HG03342 (cell line): ENCODE measurements at regions not wholly inside any gene's neighbourhood (a gene's known extent, or its start where the extent isn't known, plus 50 kb on each side); places are given as distances from the start of the nearest gene placed in this dataset.

Experiments
- ATAC-seq: cut with Tn5 transposase; IDR thresholded peaks from one replicate; pipeline ENCODE4 v1.9.1; 2021; ENCODE audit warnings: mild to moderate bottlenecking, moderate library complexity; ENCODE audit not compliant: unreplicated experiment

DNA sequence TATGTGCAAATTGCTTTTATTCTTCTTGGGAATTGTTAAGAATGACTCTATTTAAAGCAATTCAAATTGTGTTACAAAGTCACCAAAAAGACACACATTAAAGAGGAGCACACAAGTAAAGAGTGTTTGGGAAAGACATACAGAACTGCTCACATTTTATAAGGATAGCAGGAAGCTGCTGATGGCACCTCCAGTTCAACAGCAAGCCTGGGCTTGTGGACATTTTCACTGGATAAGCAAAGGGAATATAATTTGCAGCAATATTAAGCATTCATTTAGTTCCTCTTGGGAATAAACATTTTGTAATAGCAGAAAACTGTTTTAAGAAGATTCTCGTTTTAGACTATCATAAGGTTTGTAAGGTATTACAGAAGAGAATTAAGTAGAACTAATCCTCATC lies 1271.9 kb downstream of the ZPLD1 start:
- ATAC-seq, result no peak

DNA sequence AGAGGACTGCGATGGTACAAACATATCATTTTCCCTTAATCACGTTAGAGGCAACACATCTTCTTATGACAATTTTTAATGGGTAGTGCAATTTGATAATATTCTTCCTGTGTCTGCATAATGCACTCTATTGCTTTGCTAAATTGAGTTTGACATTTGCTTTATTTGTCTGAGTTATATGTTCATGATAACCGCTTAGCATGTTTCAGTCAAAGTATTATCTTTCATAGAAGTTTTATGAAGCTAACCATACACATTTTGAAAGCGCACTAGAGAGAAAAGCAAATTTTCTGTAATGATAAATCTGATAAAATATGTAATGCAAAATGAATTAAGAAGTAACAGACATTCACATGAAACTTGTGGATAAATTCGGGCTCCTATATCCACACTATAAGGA lies 1276.9 kb downstream of the ZPLD1 start:
- no peak for ATAC-seq

DNA sequence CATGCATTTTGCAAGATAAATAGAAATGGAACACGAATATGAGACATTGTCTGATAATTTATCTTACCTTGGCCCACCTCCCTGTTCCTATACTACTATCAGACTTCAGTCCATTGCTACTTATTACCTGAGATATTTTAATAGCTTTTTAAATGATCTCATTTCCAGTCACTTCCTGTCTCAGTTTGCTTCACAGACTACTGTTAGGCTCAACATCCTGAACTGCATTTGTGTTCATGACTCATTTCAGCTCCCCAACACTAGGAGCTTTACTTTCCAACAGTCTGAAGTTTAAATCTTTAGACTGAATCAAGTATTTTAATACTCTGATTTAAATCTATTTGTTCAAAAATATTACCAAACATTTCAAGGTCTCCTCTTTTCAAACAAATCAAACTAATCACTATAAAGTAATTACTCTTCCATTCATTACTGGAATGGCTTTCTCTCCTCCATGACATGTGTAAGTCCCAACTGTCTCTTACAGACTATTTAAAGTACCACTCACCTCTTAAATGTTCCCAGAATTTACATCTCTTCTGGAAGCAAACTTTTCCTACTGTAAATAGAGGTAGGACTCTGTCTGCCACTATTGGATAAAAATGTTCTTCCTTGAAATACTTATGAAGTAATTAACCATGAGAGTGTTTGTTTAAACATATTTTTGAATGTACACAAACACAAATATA lies 1277.6 kb downstream of the ZPLD1 start:
- no peak for ATAC-seq

DNA sequence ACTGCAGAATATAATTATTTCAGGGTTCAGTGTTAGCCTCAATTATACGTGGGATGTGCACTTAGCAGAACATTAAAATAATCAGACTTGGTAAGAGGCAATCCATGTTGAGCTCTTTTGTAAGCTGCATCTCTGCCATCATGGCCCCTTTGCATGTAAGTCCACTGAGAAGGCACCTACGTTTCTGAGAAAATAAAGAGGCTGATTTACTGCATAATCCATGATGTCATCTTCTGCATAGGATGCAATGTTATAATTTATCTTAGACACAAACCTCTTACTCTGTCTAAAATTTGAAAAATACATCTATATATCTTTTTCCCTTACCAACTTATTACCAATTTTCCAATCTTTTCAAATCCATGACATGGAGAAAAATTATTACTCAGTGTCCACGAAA lies 1294.7 kb downstream of the ZPLD1 start:
- ATAC-seq, result no peak

DNA sequence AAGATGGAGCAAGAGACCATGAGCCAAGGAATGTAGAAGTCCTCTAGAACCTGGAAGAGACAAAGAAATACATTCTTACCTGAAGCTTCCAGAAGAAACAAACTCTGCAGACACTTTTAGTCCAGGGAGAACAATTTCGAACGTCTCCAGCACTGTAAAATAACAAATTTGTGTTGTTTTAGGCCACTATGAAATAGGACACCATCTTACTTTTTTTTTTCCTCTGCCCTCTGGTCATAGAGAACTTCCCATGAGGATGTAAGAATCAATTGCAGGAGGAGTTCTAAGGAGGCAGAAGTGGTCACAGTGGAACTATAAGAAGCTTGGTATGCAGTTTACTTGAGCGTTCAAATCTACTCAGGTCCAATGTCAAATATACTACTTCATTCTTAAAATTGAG lies 1295.9 kb downstream of the ZPLD1 start:
- ATAC-seq, result no peak

DNA sequence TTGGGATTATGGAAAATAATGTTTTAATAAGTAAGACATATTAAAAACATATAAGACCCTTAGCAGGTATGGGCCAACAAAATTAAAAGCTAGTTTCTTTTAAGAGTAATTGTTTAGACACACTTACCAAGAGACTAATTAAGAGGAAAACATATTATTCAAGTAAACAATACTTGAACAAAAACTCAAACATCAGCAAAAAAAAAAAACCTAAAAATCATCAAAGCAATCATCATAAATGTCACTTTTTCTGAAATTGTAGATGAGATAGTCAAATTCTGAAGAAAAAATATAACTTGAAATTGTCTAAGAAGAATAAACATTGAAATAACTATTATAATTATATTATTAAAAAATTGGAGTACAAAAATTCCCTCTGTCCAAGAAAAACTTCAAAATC lies 1318.2 kb downstream of the ZPLD1 start:
- no peak for ATAC-seq

DNA sequence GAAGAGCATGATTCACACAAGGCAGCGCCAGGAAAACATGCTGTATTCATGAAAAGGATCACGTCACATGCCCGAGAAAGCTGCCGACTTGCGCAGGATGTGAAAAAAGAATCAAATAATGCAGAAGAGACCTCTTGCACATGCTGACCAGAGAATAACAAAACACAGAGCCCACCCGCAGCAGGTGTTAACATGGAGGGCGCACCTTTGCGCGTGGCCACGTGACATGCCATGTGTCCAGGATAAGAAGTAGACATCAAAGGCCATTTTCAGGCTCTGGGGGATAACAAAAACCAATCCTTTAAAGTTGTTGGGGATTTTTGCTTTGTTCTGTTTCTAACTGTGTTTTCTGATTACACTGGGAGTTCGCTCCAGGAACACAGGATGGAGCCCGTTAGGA lies 1332.8 kb downstream of the ZPLD1 start:
- no peak for ATAC-seq

DNA sequence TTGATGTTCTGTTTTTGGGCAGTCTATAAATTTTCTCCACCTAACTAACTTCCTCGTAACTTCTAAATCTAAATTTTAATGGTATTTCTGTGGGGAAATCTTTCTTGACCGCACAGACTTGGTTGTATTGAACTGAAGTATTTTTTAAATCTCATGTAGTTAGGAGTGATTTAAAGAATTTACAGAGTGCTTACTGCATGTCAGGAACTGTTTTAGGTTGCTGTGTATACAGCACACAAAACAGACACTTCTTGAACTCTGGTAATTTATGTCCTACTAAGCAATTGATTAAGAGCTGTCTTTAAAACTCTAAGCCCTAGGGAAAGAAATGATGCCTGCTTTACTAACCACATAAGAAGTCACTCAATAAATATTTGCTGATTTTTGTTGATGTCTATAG lies 1350.2 kb downstream of the ZPLD1 start:
- ATAC-seq, result no peak

DNA sequence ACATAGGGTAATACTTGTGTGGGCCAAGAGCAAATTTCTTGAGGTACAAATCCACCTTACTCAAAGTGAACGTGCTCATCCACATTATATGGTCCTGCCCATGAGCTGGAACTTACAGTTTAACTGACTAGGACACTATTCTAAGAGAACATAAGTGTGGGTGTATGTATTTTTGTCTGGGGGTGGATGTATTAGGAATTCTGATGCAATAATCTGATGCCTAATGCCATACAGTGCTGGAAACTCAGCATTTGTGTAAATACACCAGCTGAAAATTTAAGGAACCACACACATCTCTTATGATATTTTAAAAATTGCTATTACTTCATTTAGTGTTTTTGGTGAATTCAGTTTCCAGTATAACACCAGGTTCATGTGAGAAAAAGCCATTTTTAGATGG lies 1350.7 kb downstream of the ZPLD1 start:
- ATAC-seq, result no peak

DNA sequence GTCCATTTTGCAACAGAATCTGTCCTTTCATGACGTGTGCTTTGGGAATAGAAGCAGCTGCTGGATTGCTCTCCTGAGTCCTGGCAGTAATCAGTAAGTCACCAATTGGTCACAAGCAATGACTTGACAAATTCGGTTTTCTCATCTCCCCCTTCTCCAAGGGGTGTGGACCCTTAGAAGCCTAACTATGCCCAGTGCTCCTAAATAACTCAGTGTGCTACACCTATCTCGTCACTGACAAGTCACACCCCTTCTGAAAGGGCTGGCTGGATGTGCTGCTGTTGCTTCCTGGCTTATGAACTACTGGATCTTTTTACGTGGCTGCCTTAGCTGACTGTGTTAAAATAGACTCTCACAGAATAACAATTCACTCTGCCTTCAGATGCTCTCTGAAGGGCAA lies 1351.5 kb downstream of the ZPLD1 start:
- ATAC-seq, result no peak

DNA sequence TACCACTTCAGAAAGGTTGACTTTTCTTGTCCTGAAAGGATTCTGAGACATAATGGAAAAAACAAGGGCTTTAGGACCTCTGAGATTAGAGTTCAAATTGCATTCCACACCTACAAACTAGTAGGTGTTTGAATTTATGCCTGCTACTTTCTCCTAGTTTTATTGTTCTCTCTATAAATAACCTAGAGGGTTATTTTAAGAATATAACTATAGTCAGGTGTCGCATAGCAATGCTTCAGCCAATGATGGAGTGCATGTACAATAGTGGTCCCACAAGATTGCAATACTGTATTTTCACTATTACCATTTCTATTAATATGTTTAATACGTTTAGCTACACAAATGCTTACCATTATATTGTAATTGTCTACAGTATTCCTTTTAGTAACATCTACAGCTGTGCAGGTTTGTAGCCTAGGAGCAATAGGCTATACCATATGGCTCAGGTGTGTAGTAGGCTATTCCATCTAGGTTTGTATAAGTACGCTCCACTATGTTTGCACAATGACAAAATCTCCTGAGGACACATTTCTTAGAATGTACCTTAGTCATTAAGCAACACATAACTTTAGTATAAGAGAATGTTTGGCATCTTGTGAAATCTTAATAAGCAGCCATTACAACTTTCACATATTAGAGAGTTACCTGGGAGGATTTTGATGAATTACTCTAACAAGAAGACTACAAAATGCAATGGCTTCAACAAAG lies 1352.5 kb downstream of the ZPLD1 start:
- ATAC-seq, result no peak

DNA sequence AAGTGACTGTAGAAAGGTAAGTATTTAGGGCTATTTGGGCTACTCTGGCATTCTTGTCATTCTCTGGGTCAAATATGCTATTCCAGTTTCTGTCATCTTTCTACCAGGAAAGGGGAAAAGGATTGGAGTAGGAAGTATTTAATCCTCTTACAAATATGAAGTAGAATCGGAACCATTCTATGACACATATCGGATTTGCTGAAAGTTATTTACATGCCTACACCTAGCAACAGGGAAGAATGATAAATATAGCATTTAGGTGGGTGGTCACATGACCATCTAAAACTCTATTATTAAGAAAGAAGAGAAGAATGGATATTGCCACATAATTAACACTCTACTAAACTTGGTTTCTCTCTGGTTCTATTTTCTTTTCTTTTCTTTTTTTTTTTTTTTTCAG lies 1353.1 kb downstream of the ZPLD1 start:
- ATAC-seq, result no peak

DNA sequence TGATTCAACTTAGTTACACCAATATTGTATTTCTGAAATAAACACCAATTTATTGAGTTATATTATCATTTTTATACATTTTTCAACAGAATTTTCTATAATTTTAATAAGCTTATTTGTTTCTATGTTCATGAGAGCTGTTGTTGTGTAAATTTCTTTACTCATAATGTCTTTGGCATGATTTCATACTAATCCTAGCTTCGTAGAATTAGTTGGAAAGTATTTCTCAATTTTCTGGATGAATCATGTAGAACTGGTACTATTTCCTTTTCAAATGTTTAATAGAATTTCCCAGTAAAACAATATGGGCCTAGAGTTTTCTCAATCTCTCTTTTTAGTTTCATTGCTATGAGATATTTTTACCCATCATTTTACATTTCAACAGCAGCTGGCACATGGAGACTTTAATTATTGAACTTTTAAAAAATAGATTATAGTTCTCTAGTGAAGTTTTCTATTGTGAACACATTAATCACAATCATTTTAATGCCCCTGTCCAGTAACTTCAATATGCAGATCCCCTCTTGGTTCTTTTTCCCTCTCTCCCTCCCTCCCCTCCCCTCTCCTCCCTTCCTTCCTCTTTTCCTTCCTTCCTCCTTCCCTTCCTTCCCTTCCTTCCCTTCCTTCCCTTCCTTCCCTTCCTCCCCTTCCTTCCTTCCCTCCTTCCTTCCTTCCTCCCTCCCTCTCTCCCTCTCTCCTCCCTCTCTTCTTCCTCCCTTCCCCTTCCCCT lies 1357.1 kb downstream of the ZPLD1 start:
- ATAC-seq, result no peak

DNA sequence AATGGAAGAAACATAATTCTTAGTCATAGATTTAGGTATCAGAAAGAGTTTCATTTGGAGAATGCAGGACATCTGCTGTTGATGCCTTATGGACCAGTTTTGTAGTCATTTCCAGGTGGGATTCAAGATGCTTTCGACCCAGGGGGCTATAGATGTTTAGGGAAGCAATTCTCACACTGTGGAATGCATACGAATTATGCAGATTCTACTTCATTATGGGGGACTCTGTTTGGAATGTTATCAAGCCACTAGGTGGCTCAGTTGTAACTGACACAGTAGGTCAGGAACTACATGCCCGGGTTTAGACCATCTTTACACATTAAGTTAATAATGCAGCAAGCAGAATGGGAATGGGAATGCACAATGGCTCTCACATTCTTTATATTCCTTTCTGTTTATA lies 1359.8 kb downstream of the ZPLD1 start:
- no peak for ATAC-seq

DNA sequence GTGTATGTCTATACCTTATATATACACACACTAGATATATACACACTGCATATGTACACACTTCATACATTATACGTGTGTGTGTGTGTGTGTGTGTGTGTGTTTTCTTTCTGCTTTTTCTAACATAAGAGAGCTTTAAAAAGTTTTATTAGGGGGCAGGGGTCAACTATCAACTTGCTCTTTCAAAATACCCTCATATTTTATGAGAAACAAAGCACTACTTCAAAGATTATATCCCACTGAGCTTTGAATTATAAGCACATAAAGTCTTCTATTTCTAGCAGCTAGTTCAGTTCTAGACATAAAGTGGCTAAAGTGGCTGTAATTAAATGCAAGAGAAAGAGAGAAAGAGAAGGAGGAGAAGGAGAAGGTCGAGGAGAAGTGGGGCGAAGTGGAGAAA lies 1361.3 kb downstream of the ZPLD1 start:
- ATAC-seq, result no peak

DNA sequence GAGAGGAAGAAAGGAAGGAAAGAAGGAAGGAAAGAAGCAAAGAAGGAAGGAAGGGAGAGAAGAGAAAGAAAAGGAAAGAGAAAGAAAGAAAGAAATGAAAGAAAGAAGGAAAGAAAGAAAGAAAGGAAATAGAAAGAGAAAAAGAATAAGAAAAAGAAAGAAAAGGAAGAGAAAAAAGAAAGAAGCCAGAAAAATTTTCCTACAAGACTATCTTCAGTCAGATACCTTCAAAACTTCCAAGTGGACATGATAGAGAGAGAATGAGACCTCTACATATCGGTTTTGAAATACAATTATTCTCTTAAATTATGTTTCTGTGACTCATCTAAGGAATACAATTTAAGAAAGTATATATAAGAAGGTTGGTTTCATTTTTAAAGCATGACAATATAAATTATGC lies 1369.0 kb downstream of the ZPLD1 start:
- no peak for ATAC-seq

DNA sequence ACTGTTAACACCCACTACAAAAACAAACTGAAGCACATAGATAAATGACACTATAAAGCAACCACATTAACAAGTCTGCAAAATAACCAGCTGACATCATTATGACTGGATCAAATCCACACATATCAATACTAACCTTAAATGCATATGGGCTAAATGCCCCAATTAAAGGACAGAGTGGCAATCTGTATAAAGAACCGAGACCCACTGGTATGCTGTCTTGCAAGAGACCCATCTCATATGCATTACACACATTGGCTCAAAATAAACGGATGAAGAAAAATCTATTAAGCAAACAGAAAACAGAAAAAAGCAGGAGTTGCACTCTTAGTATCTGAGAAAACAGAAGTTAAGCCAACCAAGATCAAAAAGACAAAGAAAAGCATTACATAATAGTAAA lies 1375.4 kb downstream of the ZPLD1 start:
- ATAC-seq, result no peak

DNA sequence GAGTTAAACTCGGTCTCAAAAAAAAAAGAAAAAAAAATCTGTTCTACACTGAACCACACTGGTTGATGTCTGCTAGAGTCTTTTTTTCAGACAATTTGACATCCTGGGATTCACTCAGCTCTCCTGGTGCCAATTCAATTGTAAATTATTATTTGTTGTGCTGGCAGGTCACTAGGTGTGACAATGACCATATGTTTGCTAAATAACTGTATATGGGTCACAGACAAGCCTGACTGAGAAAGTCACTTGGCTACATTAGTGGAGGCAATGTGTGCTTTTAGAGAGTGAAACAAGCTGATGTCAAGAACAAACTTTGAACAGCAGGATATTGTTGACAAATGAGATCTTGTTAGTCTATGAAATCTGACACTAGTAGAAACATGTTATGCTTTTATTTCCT lies 1379.1 kb downstream of the ZPLD1 start:
- ATAC-seq, result no peak

DNA sequence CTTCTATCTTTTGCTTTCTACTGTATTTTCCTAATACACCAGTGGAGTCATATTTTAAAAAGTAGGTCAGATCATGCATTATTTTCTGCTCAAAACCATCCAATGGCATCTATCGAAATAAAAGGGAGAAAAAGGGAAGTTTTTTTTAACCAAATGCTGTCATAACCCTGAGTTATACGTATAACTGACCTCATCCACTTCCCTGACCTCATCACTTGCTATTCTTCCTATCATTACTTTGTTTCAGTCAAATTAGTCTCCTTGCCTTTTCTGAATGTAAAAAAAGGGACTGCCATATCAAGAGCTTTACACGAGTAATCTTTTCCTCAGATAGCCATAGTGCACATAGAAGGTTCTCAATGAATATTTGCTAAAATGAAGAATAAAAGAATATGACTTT lies 1383.6 kb downstream of the ZPLD1 start:
- no peak for ATAC-seq

DNA sequence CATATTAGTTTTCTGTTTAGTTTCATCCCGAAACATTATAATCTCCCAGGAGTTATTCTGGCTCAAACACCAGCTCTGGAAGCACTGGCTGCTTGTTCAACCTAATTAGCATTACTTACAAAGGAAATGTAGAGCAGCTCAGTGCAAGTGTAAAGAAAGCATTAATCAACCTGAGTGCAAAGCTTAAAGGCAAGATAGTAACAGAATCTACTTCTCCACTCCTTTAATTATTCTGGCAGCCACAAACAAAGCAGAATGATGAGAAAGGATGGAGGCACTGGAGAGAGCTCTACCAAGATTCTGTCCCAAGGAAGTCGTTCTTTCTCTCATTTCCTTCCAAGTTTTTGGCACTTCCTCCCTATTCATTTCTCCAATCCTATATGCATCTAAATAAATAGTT lies 1384.0 kb downstream of the ZPLD1 start:
- no peak for ATAC-seq

DNA sequence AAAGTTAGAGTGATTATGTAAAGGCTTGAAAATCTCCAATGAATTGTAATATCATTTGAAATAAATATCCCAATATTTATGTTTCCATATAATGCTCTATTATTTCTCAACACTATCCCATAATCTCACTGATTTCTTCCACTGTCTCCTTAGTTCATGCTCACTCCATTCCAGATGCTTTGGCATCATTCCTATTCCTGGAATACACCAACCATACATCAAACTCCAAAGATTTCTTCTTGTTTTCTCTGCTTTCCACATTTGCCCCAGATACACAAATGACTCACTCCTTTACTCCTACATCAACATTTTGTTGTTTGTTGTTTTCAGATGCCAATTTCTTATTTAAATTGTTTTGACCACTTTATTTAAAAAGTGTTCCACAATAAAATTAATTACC lies 1390.8 kb downstream of the ZPLD1 start:
- ATAC-seq, result no peak

DNA sequence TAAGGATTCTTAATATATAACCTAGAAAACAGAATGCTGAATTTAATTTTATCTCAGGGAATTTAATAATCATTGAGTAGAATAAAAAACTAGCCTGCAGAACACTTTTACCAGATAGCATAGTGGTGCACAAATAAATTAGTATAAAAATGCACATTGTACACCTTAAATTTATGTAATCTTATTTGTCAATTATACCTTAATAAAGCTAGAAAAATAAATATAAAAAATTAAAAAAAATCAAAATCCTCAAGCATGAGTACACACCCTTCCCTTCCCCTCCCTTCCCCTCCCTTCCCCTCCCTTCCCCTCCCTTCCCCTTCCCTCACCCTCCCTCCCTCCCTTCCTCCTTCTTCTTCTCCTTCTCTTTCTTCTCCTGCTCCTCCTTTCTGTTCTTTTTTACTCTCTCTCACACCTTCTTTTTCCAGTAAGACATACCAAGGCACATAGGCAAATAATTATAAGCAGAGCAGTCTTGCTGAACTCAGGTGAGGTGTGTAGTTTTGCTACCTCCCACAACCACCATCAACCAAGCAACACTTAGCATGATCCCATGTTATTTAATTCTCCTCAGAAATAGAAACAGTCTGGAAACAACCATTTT lies 1395.0 kb downstream of the ZPLD1 start:
- ATAC-seq, result no peak
